Prostate gland (tissue), 1 donor: ENCODE measurements at regions not wholly inside any gene's neighbourhood (a gene's known extent, or its start where the extent isn't known, plus 50 kb on each side); places are given as distances from the start of the nearest gene placed in this dataset.

ENCODE experiments used
- POLR2A ChIP-seq: fragments of 450-650 bp; IDR thresholded peaks from one replicate; pipeline ENCODE4 v1.6.1; 2016; ENCODE audit warnings: antibody characterized with exemption, mild to moderate bottlenecking
- POLR2AphosphoS5 ChIP-seq: sonication (generic); formaldehyde crosslinking; IDR thresholded peaks from one replicate; pipeline ENCODE4 v1.6.1; 2017; ENCODE audit warnings: antibody characterized with exemption

- no peak for TF ChIP-seq POLR2A
- no peak for TF ChIP-seq POLR2AphosphoS5
Measured at GRCh38 chr13:24629320-24629719, 50.9 kb upstream of the ATP12A start.
